HEK293T (cell line): ENCODE measurements at regions not wholly inside any gene's neighbourhood (a gene's known extent, or its start where the extent isn't known, plus 50 kb on each side); places are given as distances from the start of the nearest gene placed in this dataset.

ENCODE experiments used
- ARNT ChIP-seq: fragments of 450-650 bp; IDR thresholded peaks from 2 replicates; pipeline ENCODE4 v1.6.1; 2017; ENCODE audit warnings: mild to moderate bottlenecking
- BHLHE40 ChIP-seq: fragments of 450-650 bp; IDR thresholded peaks from 2 replicates; pipeline ENCODE4 v1.6.1; 2016; ENCODE audit warnings: mild to moderate bottlenecking, moderate library complexity, borderline replicate concordance
- CTBP1 ChIP-seq: fragments of 450-650 bp; IDR thresholded peaks from 2 replicates; pipeline ENCODE4 v1.6.1; 2016; ENCODE audit warnings: borderline replicate concordance
- ELF4 ChIP-seq: fragments of 450-650 bp; IDR thresholded peaks from 2 replicates; pipeline ENCODE4 v1.6.1; 2017; ENCODE audit warnings: antibody characterized with exemption
- FOXA1 ChIP-seq: fragments of 450-650 bp; IDR thresholded peaks from 2 replicates; pipeline ENCODE4 v1.6.1; 2016; ENCODE audit warnings: mild to moderate bottlenecking
- FOXK2 ChIP-seq: fragments of 450-650 bp; IDR thresholded peaks from 2 replicates; pipeline ENCODE4 v1.6.1; 2016; ENCODE audit warnings: mild to moderate bottlenecking
- FOXM1 ChIP-seq: fragments of 450-650 bp; IDR thresholded peaks from 2 replicates; pipeline ENCODE4 v1.6.1; 2017; ENCODE audit warnings: mild to moderate bottlenecking, borderline replicate concordance
- HDGF ChIP-seq: fragments of 450-650 bp; IDR thresholded peaks from 2 replicates; pipeline ENCODE4 v1.6.1; 2017; ENCODE audit warnings: antibody characterized with exemption, borderline replicate concordance
- L3MBTL2 ChIP-seq: fragments of 450-650 bp; conservative IDR thresholded peaks from 2 replicates; pipeline ENCODE4 v1.6.1; 2016; ENCODE audit warnings: mild to moderate bottlenecking
- NFRKB ChIP-seq: fragments of 450-650 bp; IDR thresholded peaks from 2 replicates; pipeline ENCODE4 v1.6.1; 2016; ENCODE audit warnings: mild to moderate bottlenecking, moderate library complexity
- SP1 ChIP-seq: fragments of 450-650 bp; IDR thresholded peaks from 2 replicates; pipeline ENCODE4 v1.6.1; 2017
- TARDBP ChIP-seq: fragments of 450-650 bp; IDR thresholded peaks from 2 replicates; pipeline ENCODE4 v1.6.1; 2016
- ZNF384 ChIP-seq: fragments of 450-650 bp; IDR thresholded peaks from 2 replicates; pipeline ENCODE4 v1.6.1; 2016
- TF ChIP-seq, protein P1 (sequence below): fragments of 450-650 bp; IDR thresholded peaks from 2 replicates; pipeline ENCODE4 v1.6.1; 2016

GRCh38 chr10:43994539-43994938, 345.9 kb upstream of the ZNF32 start:
- no peak for TF ChIP-seq FOXM1
- no peak for TF ChIP-seq SP1
- no peak for TF ChIP-seq ARNT
- TF ChIP-seq TARDBP = no peak
- no peak for TF ChIP-seq ELF4
- TF ChIP-seq BHLHE40 = no peak
- TF ChIP-seq FOXK2 = no peak
- no peak for TF ChIP-seq CTBP1
- no peak for TF ChIP-seq HDGF
- no peak for TF ChIP-seq FOXA1
- TF ChIP-seq ZNF384 = no peak
- TF ChIP-seq L3MBTL2 = no peak
- no peak for TF ChIP-seq NFRKB
- TF ChIP-seq, protein P1, sequence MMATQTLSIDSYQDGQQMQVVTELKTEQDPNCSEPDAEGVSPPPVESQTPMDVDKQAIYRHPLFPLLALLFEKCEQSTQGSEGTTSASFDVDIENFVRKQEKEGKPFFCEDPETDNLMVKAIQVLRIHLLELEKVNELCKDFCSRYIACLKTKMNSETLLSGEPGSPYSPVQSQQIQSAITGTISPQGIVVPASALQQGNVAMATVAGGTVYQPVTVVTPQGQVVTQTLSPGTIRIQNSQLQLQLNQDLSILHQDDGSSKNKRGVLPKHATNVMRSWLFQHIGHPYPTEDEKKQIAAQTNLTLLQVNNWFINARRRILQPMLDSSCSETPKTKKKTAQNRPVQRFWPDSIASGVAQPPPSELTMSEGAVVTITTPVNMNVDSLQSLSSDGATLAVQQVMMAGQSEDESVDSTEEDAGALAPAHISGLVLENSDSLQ = no peak
